Endometrium (tissue), 2 donors: ENCODE measurements at regions not wholly inside any gene's neighbourhood (a gene's known extent, or its start where the extent isn't known, plus 50 kb on each side); places are given as distances from the start of the nearest gene placed in this dataset.

Experiments used
- FAIRE-seq: peaks from 2 replicates; lab custom pipeline; 2012; peaks lifted over from hg19 to GRCh38; lab: Jason Lieb, UNC
- donor health status: control.
- donor health status: control.

DNA sequence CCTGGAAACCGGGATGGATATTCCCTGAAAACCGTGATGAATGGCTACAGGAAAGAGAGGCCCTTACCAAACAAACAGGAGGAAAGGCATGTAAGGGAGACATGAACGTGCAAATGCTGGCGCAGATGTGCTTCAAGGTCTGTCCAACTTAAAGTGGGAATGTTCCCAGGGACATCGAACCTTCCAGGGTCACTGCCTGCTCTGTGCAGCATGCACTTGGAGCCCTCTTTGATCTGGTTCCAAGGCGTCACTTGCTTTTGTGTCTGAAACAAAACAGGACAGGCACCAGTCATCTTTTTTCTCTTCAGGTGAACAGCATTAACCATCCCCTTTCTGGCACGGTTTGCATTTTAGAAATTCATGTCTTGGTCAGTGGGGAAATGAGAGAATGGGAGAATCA is 479.4 kb downstream of the RASEF start:
- no peak for FAIRE-seq

DNA sequence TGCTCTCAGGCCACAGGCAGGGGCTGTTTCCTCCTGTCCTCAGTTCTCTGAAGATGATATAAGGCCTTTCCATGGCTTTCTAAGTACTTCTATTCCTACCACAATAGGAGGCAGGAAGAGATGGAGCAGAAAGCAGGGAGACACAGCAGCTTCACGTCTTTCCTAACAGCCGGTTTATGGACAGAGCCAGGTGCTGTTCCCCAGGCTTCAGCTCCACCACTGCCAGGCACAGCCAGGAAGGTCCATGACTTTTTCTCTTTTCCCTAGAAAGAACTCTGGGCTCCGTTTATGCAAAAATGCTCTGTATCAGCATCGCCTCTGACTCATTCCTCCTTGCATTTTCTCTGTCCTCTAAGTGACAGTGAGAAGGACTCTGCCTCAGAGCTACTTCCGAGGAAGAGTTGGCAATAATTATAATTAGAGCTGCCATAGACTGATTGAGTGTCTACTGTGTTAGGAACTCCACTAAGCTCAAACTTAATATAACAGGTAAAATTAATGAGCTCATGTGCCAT is 478.5 kb downstream of the RASEF start:
- FAIRE-seq = no peak

DNA sequence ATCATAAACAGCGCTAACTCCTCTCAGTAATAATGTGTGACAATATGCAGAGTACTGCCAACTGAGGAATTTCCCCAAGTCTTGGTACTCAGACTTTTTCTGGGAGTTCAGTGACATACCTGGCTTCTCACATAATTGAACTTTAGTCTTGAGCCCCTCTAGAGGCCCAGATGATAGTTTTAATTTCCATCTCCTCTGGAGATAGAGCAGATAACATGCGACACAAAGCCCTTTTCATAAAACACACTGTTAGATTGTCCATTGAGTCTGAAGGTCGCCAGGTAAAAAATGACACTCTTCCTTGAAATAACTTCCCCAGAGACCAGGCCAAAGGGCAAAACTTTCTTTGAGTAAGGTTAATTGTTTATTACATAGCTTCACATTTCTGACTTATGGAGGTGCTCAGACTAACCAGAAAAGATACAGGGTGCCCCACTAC is 476.0 kb downstream of the RASEF start:
- FAIRE-seq = no peak

DNA sequence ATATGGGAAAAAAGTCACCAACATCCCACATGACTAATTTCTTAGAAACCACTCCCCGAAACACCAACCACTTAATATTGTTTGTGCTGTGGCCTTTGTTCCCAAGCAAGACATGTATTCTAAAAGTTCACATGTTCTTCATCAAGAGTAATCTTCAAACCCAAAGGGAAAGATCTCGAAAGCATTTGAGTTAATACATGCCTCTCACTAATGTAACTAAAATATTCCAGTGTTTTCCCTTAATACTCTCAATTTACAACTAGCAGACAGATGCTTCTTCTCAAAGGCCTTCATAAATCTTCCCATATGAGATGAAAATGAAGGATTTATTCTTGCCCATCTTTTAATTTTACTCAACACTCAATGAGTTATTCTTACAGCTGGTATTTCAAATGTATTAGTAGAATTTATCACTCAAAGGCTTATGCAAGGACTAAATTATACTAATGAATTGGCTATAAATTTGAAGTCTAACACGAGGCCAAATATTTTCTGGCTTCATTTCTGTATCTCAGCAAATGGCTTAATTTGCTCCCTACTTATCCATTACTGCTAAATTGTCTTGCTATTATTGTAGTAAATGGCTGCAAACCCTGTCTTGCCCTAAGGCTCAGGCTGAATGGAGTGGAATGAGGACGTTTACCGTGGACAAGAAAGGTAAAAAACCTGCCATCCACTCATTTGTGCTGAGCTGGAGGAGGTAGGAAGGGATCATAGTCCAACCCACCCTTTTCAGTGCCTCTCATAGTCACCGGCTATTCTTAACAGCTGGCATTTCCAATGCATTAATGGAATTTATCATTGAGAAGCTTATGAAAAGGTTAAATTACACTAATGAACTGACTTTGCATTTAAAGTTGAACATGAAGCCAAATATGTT is 474.4 kb downstream of the RASEF start:
- peak; percentile 35 for FAIRE-seq

DNA sequence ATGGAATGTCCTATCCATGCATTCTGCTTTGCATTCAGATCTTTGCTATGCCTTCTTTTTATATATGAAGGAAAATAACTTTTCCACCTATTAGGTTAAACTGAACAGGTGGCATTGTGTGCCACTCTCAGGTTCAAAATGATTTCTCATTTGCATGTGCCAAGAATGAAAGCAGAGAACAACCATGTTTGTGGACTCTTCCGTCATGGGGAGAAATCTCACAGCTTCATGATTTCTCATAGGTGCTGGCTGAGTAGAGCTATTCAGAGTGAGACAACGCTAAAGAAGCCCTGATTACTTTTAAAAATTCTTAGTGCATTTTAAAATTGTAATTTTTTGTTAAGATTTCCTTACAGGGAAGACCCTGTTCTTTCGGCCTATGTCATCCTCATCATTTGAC is 472.1 kb downstream of the RASEF start:
- no peak for FAIRE-seq

DNA sequence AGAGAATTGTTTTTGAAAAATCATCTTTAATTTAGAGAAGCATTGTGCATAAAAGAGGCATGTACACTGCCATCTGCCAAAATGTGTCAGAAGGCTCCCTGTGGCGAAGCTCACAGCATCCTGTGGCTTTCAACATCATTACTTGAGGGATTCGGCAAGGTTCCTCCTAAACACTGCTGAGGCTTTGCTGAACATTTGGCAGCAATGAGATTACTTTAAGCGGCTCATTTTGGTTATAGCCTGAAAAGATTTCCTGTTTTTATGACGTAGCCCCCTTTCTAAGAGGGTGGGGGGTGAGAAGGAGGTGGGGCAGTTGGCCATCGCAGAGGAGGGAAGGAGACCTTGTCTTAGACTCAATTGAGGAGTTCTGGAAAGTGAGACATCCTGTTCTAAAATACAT is 469.4 kb downstream of the RASEF start:
- no peak for FAIRE-seq

DNA sequence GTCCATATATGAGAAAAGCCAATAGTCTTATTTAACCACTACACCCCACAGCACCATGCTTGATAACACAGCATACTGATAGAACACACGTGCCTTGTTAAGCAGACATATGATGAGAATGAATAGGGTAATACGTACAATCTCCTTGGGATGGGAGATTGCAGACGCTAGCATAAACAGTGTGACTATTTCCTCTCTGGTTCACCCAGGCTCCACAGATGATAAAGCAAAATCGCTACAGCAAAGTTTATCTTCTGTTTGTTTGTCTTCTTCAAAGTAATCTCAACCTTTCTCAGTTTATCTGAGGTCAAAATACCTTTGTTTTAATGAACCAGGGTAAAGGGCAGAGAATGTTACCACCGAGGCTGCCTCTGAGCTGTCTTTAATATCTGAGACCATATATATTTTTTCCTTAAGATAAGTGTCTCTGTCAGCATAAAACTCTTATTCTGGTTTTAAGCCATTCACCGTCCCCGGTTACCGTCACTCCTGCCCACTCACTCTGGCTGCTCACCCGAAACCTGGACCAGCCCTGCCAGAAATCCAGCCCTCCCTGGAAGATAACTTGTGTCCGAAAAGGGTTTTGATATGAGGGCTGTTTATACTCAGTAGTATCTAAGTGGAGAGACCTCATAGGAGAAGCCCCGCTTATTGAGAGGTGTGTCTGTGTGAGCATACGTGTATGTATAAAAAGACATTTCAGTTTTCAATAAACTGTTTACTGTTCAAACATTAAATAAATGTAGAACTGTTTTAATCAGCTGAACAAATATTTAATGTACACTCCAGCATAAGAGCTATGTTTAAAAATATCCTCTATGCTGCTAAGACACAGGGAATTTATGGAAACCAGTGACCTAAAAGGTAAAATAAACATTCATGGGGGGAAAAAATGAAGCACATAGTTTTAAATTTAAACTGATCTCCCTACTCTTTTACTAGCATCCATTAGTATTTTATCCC is 465.4 kb downstream of the RASEF start:
- FAIRE-seq = no peak

DNA sequence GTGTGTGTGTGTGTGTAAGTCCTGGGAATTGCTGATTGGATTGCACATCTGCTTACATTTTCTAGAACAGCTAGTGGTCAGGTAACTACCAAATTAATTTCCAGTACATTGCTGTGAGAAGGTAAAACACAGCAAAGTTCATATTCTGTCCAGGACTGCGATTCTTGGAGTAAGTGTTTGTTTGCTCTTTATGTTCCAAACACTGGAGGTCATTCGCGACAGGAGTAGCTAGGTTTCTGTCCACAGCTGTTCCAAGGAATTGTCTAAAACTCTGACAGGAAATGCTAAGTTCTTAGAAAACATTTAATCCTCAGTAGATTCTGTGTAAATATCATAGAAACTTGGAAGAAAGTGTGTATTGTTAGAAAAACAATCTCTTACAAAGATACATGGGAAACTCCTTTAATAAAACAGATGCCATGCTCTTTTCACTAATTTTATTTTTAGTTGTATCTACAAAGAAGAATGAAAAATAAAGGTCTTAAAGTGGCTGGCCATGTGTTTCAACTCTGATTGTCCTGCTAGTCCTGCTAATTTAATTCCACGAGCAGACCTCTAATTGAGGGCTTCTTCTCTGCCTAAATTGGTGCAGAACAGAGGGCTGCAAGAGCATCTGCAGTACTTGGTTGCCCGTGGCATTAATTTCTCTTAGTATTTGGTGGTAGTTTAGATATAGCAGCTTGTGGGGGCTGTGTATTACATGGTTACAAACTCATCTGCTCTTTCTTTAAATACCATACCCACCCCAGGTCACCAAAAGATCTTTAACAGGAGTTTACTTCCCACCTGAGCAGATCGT is 464.5 kb downstream of the RASEF start:
- FAIRE-seq = peak; percentile 96

DNA sequence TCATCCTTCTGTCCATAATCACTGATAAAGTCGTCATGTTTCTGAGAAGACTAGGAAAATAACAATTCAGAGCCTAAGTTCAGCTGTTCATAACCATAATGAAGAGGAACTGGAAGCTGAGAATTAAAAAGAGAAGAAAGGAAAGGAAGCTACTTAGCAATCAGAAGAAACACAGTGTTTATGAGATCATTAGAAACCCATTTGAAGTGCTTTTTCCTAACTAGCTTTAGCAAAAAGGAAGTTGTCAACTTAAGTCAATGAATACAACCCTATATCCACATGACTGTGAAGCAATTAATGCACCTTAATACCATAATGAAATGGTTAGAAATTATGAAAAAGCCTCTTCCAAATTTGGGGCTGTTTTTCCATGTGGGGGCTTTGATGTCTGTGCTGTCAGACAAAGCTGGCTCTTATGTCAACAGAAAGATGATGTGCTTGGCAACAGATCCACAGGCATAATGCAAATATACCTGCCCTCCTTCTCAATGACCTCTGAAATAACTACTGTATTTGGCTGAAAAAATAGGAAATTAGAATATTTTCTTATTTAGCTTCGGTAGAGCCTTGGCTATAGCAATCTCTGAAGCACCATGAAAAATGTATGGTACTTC is 463.5 kb downstream of the RASEF start:
- no peak for FAIRE-seq

DNA sequence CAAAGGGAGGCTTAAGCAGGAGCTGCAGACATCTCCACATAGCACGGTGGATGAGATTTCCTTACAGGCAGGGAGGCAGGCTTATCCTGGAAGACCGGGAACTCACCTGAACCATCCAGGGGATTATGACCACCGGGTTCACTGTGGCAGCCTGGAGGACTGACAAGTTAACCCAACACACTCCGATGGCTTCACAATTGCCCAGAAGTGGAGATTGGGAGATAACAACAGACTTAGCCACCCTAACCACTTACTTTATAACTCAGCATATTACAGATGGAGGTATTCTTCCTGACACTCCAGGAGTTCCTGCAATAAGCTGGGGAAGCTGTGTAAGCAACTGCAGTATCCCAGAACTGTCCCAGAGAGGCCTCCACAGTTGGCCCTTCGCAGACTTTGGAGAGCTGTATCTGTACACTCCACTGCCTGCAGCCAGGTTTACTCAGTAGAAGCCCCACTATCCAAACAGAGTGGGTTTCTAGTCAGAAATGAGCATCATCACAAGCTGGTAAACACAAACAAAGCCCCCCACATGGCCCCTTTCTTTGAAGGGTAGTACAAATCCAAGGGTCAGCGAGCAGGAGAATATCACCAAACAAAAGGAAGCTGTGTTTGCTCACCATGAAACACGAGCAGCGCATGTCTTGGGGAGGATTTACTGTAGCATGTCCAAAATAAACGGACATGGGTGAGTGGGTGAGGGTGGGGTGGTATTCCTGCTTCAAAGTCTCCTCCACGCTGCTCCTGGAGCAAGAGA is 462.2 kb downstream of the RASEF start:
- no peak for FAIRE-seq

DNA sequence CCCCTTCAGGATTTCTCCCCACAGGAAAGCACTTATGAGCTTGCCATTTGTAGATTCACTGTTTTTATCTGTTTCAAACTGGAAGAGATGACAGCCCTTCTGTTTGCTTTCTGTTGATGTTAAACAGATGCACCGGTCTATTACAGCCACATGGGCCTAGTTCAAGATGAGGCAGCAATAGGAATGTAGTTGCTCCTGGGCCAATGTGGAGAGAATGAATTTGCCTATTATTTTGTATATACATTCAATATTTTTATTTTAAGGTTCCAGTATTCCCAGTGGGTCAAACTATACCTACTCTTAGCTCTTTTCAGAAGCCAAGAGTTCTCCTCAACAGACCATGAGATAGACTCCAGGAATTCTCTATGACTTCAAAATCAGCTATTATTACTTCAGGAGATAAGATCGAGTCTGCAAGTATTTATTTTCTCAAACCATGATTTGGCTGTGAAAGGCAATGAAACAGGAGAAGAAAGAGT is 461.6 kb downstream of the RASEF start:
- peak; percentile 94 for FAIRE-seq

DNA sequence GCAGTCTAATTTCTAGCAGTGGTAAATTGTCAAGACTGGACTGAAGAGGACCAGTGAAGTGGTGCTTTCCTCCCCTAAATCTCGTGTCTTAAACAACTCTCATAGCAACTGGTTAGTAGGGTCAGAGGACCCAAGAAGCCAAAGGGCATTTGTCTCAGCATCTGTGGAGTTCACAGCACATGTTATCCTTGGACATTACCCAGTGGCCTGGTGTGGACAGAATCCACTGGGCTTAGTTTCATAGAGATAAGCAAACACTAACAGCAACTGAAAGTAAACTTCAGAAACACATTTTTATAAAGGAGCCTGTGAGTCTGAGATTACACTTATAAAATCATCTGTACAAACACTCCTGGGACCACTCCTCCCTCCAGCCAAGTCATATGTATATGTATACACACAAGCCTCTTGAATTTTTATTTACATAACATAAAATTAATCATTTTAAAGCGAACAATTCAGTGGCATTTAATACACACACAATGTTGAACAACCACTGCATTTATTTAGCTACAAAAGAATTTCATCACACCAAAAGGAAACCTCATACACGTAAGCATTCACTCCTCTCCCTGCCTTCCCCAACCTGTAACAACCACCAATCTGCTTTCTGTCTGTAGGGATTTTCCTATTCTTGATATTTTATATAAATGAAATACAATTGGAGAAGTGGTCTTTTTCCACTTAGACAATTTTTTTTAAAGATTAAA is 457.8 kb downstream of the RASEF start:
- peak; percentile 66 for FAIRE-seq

DNA sequence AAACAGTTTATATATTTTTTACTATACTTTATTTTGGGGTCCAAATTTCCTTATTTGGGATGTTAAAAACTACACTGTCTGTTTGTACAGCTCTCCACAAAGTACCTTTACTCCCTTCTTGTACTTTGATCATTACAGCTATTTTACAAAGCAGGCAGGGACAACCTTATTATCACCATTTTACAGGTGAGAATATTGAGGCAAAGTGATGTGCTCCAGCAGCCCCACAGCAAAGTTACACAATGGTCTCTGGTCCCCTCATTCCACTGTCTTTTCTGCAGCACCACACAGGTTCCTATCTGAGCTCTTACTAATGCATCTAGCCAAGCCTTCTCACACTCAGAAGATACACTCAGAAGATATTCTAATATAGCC is 457.3 kb downstream of the RASEF start:
- no peak for FAIRE-seq

DNA sequence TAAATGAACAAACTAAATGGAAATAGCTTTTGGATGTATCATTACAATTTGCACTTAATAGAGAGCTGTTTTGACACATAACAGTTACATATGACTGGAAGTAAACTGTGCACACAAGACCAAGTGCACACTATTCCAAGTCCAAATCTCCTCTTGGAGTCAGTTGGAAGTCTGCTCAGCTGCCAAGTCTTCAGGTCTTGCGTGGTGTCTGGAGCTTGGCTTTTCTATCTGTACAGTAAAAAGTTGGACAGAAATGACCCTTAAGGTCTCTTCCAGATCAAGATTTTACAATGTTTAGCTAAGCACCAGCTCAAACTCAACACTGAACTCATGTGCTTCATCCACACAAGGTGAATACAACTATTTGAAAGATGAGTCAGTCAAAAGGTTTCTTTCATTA is 456.9 kb downstream of the RASEF start:
- FAIRE-seq = no peak

DNA sequence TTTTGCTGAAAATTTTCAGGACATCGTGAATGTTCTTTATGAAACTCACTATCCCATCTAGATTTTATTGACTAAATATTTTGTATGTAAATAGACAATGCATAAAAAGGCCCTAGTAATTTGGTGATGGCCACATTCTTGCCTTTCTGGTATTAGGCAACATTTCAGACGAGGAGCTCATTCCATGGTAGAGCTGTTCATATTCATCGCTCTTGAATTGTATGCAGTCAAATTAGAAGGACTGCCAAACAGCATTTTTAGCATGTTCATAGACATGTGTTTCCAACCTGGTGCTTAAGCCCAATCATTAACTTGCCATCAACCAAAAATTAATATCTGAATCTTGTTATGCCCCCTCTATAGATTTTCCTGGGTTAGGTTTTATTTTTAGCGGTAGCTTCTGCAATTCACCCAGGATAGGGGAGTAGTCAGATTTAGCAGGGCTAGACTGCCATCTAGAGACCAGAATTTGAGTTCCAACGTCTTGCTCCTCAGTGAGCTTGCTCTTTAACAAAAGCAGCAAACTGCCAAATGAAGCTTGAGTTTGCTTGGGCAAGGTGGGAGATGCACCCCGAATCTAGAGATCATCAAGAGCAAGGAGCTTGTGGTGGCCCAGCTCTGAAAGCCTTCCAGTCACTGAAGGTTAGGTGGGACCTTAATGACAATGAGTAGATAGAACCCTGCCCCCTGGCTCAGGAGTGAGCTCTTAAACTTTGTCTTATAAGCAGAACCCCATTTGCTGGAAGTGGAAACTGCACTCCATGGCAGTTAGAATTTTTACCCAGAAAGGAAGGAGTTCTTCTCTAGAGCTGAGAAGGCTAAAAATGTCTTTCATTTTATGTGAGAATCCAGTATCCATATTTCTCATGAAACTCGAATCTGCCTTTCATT is 456.2 kb downstream of the RASEF start:
- peak; percentile 55 for FAIRE-seq

DNA sequence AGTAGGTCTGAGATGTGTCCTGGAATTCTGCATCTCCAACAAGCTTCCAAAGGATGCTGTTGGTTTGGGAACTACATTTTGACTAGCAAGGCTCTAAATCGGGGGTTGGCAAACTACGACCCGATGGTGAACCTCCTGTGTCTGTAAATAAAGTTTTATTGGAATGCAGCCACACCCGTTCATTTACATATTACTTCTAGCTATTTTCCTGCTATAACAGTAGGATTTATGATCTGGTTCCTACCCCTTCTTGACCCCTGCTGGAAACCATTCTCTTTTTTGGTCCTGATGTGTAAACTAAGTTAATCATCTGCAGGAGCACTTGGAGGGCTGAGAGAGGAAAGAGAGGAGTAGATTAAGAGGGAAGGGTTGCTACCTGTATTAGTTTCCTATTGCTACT is 454.5 kb downstream of the RASEF start:
- no peak for FAIRE-seq

DNA sequence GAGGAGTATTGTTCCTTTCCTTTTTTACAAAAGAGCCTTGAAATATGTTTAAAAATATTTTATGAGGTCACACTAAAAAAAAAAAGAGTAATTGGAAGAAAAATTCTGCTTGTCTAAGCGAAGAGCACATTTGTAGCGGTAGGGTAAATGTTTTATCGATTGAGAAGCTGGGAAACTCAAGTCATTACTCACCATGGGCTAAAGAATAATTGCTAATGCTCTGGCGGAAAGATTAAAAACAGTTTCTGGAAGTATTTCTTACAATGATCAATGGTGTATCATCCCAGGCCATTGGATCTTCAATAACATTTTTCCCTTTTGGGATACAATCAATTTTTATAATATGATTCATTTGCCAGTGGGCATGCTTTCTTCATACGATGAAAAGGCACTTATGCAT is 450.0 kb downstream of the RASEF start:
- no peak for FAIRE-seq

DNA sequence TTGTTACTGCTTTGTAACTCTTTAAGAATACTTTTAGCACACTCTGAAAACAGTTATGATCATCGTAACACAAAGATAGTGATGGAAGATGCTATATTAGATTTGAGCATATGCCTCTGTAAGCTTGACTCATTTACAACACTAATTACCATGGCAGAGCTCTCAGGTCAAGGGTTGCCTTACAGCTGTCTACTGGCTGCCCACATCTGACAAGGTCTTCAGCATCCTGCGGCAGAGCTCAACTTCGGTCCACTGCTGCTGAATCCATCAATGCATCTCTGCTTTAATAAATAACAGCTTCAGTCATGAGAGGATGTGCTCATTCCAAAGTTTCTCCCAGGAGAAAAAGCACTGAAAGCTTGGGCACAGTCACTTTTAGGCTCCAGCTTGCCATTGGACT is 449.4 kb downstream of the RASEF start:
- no peak for FAIRE-seq

DNA sequence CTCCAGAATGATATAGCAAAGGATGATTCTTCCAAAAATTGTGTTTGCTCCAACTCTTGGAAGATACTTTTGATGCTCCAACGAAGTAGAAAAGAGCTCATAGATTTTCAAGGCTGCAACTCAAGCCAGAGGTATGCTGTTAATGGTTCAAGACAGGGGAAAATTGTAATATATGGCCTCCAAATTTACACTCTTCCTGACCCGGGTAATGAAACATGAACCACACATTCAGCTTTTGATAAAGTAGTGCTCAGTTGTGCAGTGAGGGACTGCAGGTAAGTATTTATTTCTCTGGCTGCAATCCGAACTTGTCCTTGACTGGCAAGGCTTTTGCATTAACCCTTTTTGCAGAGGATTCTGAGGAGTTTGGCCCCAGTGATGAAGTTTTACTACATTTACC is 446.4 kb downstream of the RASEF start:
- no peak for FAIRE-seq
